22Rv1 (cell line): ENCODE measurements at regions not wholly inside any gene's neighbourhood (a gene's known extent, or its start where the extent isn't known, plus 50 kb on each side); places are given as distances from the start of the nearest gene placed in this dataset.

Experiments used
- ZFX ChIP-seq: fragments of 450-650 bp; IDR thresholded peaks from 2 replicates; pipeline ENCODE4 v1.6.1; 2017; ENCODE audit warnings: antibody characterized with exemption, borderline replicate concordance
- TF ChIP-seq, protein P1 (sequence below): fragments of 450-650 bp; IDR thresholded peaks from 2 replicates; pipeline ENCODE4 v1.5.1; 2017; ENCODE audit warnings: mild to moderate bottlenecking

DNA sequence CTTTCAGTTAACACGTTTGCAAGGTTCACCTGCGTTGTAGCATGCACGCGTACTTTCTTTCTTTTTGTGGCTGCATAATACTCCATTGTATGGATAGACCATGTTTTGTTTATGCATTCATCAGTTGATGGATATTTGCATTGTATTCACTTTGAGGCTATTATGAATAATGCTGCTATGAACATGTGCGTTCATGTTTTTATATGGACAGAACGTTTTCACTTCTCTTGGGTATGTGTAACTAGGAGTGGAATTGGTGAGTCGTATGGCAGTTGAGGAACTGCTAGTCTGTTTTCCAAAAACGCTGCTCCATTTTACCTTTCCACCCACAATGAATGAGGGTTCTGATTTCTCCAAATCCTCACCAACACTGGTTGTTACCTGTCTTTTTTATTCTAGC, 244.3 kb downstream of the GLI2 start:
- TF ChIP-seq, protein P1, sequence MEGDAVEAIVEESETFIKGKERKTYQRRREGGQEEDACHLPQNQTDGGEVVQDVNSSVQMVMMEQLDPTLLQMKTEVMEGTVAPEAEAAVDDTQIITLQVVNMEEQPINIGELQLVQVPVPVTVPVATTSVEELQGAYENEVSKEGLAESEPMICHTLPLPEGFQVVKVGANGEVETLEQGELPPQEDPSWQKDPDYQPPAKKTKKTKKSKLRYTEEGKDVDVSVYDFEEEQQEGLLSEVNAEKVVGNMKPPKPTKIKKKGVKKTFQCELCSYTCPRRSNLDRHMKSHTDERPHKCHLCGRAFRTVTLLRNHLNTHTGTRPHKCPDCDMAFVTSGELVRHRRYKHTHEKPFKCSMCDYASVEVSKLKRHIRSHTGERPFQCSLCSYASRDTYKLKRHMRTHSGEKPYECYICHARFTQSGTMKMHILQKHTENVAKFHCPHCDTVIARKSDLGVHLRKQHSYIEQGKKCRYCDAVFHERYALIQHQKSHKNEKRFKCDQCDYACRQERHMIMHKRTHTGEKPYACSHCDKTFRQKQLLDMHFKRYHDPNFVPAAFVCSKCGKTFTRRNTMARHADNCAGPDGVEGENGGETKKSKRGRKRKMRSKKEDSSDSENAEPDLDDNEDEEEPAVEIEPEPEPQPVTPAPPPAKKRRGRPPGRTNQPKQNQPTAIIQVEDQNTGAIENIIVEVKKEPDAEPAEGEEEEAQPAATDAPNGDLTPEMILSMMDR: no peak
- TF ChIP-seq ZFX: no peak
